Kidney epithelial cell (primary cell): ENCODE measurements at regions not wholly inside any gene's neighbourhood (a gene's known extent, or its start where the extent isn't known, plus 50 kb on each side); places are given as distances from the start of the nearest gene placed in this dataset.

Source experiments
- DNase-seq: peaks from one replicate; pipeline ENCODE4 v3.0.0-alpha.2; 2010; ENCODE audit warnings: low read depth
- H3K27me3 ChIP-seq: 2 replicates; pipeline ENCODE4 v1.6.0; 2011; ENCODE audit warnings: low read length; ENCODE audit not compliant: control insufficient read depth, insufficient read depth
- H3K36me3 ChIP-seq: 2 replicates; pipeline ENCODE4 v1.5.1; 2011; ENCODE audit warnings: low read length; ENCODE audit not compliant: control insufficient read depth, insufficient read depth
- H3K4me3 ChIP-seq: 2 replicates; pipeline ENCODE4 v1.5.1; 2011; ENCODE audit warnings: low read depth, mild to moderate bottlenecking, control low read depth, low read length
- CTCF ChIP-seq: IDR thresholded peaks from 2 replicates; pipeline ENCODE4 v1.5.1; 2011; ENCODE audit warnings: mild to moderate bottlenecking, moderate library complexity, low read length, control low read depth, inconsistent platforms; ENCODE audit not compliant: insufficient read depth, poor library complexity, severe bottlenecking

DNA sequence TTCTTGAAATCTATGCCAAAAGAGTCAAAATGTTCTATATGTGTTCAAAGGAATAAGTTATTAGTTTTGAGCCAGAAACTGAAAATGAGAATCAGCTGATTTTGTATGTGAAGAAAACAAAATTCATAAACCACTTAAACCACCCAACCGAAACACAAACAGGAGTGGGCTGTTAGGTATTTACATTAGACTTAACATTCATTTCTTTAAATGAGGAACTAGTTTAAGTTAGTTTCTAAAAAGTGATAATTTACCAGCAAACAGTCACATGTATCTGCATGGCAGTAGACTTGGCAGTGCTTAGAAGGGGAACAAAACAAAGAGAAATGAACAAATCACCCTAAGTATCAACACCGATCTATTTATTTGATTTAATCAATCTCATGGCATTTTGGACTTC, 128.0 kb downstream of the GMNC start:
- no peak for TF ChIP-seq CTCF
- Histone ChIP-seq H3K27me3 (no peaks in the 10 kb centered on the region), H3K36me3 (no peaks in the 10 kb centered on the region), H3K4me3 (no peak overlapping the region)
- no peak for DNase-seq

- no peak for TF ChIP-seq CTCF
- Histone ChIP-seq H3K36me3 (no peaks in the 10 kb centered on the region), H3K4me3 (no peak overlapping the region), H3K27me3 (no peaks in the 10 kb centered on the region)
- DNase-seq: no peak
These were observed 128.8 kb downstream of the GMNC start for GRCh38 chr3:190733591-190734146.

DNA sequence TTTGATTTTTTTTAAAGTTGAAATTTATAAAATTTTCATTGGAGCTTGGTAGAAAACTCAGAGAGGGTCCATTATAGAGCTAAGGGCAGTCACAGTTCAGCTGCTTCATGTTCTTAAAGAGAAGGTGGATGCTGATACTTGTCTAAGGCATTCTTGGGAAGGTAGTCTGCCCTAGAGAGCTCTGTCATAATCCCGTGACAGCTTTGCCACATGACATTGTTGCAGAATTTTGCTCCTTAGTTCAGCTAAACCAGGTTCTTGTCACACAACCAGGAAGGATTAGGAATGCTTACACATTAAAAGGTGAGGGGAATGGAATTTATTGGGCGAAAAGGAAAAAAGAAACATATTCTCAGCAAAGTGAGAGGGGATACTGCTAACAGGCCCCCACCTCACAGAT, 130.9 kb downstream of the GMNC start:
- no peaks in the 10 kb centered on the region for H3K36me3 ChIP-seq
- no peak for DNase-seq
- TF ChIP-seq CTCF: no peak
- H3K27me3 ChIP-seq: no peaks in the 10 kb centered on the region
- H3K4me3 ChIP-seq: no peak overlapping the region

DNA sequence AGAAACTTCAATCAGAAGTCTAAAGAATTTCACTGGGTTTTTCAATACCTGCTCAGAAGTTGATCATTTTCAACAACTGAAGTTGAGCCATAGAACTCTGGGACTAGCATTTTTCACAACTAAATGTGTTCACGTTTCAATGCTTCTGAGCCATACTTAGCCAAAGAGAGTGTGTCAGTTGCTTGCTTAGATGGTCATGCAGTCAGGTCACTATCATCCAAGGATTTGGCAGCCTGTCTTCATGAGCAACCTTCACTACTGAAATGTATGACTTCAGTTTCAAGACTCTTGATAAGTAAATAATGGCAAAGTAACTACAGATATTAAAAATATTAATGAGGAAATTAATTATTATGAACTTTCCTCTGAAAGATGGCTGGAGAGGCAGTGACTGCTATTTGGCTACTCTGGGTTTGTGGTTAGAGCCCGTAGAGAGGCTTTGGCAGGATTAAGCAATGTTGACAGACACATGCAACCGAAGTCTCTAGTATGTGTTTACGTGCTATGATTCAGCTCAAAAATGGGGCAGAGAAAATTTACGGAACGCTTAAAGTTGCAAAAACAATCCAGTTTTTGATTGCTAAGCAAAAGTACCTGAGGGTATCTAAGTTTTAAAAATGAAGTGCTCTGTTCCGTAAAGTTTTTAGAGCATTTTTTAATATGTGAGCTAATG, 133.8 kb downstream of the GMNC start:
- no peak for TF ChIP-seq CTCF
- DNase-seq: no peak

DNA sequence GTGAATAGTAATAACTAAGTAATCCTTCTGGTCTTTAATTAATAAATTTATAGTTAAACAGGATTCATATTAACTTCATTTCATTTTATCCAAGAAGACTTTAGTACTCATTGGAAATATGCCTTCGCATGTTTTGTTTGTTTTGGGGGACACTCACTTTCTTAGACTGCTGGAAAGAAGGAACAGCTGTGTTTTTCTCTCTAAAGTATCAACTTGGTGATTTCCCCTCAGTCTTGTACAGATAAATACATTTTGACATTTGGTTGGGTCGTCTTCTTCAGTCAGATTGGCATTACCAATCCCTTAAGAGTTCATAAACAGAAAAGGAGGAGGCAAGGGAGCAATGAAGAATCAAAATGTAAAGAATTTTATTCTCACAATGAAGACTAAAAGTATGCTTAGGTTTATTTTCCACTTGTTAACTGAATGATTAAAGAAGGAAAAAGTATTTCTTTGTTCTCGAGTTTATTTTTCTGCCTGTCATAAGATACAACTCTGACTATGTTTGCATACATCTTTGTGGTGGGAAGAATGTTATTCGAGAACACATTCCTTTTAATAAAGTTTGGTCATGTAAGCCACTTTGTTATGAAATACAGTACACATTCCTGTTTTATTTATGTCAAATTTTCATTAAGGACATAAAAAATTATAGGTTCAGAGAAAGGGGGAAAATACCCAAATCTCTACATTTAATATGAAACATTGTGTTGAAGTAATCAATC, 140.2 kb downstream of the GMNC start:
- H3K36me3 ChIP-seq: no peaks in the 10 kb centered on the region
- no peaks in the 10 kb centered on the region for H3K27me3 ChIP-seq
- no peak for DNase-seq
- no peak overlapping the region for H3K4me3 ChIP-seq
- no peak for TF ChIP-seq CTCF

More for the DNA sequence above, 133.8 kb downstream of the GMNC start:
- Histone ChIP-seq H3K36me3 (no peaks in the 10 kb centered on the region), H3K27me3 (no peaks in the 10 kb centered on the region), H3K4me3 (no peak overlapping the region)
